Naive thymus-derived CD4-positive, alpha-beta T cell (primary cell): ENCODE measurements at regions not wholly inside any gene's neighbourhood (a gene's known extent, or its start where the extent isn't known, plus 50 kb on each side); places are given as distances from the start of the nearest gene placed in this dataset.

Experiments used
- ATAC-seq: fragments of 150-1000 bp; cut with Tn5 transposase; 2 replicates; pipeline ENCODE4 v1.10.0; 2021; ENCODE audit warnings: mild to moderate bottlenecking, moderate library complexity
- CTCF ChIA-PET: fragments of 350-600 bp; sonication (Branson Sonifier 250); formaldehyde crosslinking; loops from one replicate; lab custom pipeline; 2021; ENCODE audit warnings: antibody characterized with exemption; lab: Charles Lee
- POLR2A ChIA-PET: fragments of 350-600 bp; sonication (Branson Sonifier 250); formaldehyde crosslinking; loops from one replicate; lab custom pipeline; 2021; ENCODE audit warnings: antibody characterized with exemption, inconsistent platforms; lab: Charles Lee
- DNase-seq, 9 donors: peaks; one replicate each; pipeline versions ENCODE4 v3.0.0 to v3.0.0-alpha.2; 2020 to 2022; ENCODE audit warnings: mixed read lengths in 1 of 9
- H3K27ac ChIP-seq: one replicate; pipeline ENCODE4 v1.7.0; 2013; ENCODE audit warnings: mild to moderate bottlenecking, low read depth, low read length, moderate library complexity
- H3K27me3 ChIP-seq, 2 donors: one replicate each; pipeline ENCODE4 v1.7.0; 2013; ENCODE audit warnings: low read length in 2 of 2, mild to moderate bottlenecking in 2 of 2, moderate library complexity in 2 of 2; ENCODE audit not compliant: control insufficient read depth in 2 of 2, insufficient read depth in 2 of 2
- H3K36me3 ChIP-seq, 3 experiments: 1 replicate in 2 of 3; 2 replicates in 1 of 3; pipeline ENCODE4 v1.7.0; 2013; ENCODE audit warnings: low read length in 3 of 3, mild to moderate bottlenecking in 3 of 3, moderate library complexity in 1 of 3; ENCODE audit not compliant: insufficient read depth in 3 of 3, control insufficient read depth in 2 of 3
- H3K4me1 ChIP-seq, 2 donors: one replicate each; pipeline ENCODE4 v1.7.0; 2013; ENCODE audit warnings: low read length in 2 of 2, mild to moderate bottlenecking in 2 of 2, moderate library complexity in 1 of 2; ENCODE audit not compliant: control insufficient read depth in 2 of 2, insufficient read depth in 2 of 2
- H3K4me3 ChIP-seq: 2 replicates; pipeline ENCODE4 v1.7.0; 2013; ENCODE audit warnings: mild to moderate bottlenecking, low read length
- H3K9me3 ChIP-seq, 3 experiments: 1 replicate in 2 of 3; 2 replicates in 1 of 3; pipeline ENCODE4 v1.7.0; 2013; ENCODE audit warnings: low read length in 3 of 3; ENCODE audit not compliant: control insufficient read depth in 2 of 3
- H3K27ac Mint-ChIP-seq, 9 donors: one replicate each; pipeline ENCODE4 v1.8.0; 2020 to 2022; ENCODE audit warnings: mixed read lengths in 9 of 9, mild to moderate bottlenecking in 8 of 9, moderate library complexity in 5 of 9, inconsistent platforms in 2 of 9
- H3K27me3 Mint-ChIP-seq, 5 donors: one replicate each; pipeline ENCODE4 v1.8.0; 2021 to 2022; ENCODE audit warnings: mixed read lengths in 5 of 5, mild to moderate bottlenecking in 1 of 5
- H3K36me3 Mint-ChIP-seq, 5 donors: one replicate each; pipeline ENCODE4 v1.8.0; 2020 to 2022; ENCODE audit warnings: mixed read lengths in 5 of 5, mild to moderate bottlenecking in 3 of 5, inconsistent platforms in 1 of 5
- H3K4me1 Mint-ChIP-seq, 7 donors: one replicate each; pipeline ENCODE4 v1.8.0; 2020 to 2022; ENCODE audit warnings: mixed read lengths in 7 of 7, mild to moderate bottlenecking in 3 of 7, inconsistent platforms in 1 of 7
- H3K4me3 Mint-ChIP-seq, 10 donors: one replicate each; pipeline ENCODE4 v1.8.0; 2020 to 2022; ENCODE audit warnings: mild to moderate bottlenecking in 10 of 10, mixed read lengths in 10 of 10, moderate library complexity in 6 of 10, inconsistent platforms in 2 of 10
- H3K9me3 Mint-ChIP-seq, 11 donors: one replicate each; pipeline ENCODE4 v1.8.0; 2020 to 2022; ENCODE audit warnings: mixed read lengths in 11 of 11, mild to moderate bottlenecking in 4 of 11, inconsistent platforms in 1 of 11, moderate library complexity in 1 of 11
- intact Hi-C, 2 donors: fragments of 100-400 bp; cut with micrococcal nuclease; formaldehyde crosslinking; loops; one replicate each; pipeline ENCODE4 v1.15.1; 2023

DNA sequence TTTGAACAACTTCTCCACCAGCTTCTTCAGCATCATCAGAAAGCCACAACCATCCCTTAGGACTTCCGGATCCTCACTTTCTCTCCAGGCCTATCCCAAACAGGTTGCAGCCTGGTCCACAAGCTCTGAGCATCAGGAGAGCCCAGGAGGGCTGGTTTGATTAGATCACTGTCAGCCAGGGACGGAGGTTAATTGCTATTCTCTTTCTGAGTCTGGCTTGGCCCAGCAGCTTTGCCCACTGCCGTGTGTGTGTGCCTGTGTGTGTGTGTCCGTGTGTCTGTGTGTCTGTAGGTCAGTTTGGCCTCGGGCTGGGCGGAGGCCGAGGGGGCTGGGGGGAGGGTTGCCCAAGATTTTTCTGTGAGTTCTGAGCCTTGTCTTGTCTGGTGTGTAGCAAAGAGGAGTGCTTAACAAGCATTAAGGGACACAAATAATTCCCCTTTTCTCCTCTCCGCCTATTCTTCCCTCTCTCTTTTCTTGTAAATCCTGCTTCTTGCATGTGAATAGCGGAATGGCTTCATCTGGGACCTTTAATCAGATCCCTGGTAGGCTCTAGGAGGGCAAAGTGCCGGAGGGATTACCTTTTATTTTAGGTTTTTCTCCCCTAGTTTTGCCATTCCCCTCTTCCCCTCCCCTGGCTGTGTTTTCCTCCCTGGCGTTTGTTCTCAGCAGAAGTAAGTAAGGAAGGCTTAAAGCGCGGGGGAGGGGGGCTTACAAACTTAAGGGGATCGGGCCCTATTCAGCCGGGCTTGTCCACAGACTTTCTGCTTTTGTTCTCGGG, 138.2 kb upstream of the LHX5 start:
- ChIA-PET POLR2A (no interaction called here), CTCF (no interaction called here)
- peaks cover 0 to 32% (median 11%) of the 10 kb centered on the region in 11 donors for H3K9me3 Mint-ChIP-seq
- H3K4me1 ChIP-seq = no peaks in the 10 kb centered on the region
- no peaks in the 10 kb centered on the region for H3K9me3 ChIP-seq
- no peaks in the 10 kb centered on the region for H3K36me3 ChIP-seq
- H3K27ac ChIP-seq = no peak overlapping the region
- no peak overlapping the region for H3K4me3 ChIP-seq
- intact Hi-C loops = no loop called here
- H3K27me3 ChIP-seq = no peaks in the 10 kb centered on the region
- H3K4me3 Mint-ChIP-seq = no peak overlapping the region
- H3K4me1 Mint-ChIP-seq = peaks cover 0 to 4% (median 0%) of the 10 kb centered on the region in 7 donors
- no peak overlapping the region for H3K27ac Mint-ChIP-seq
- no peak for ATAC-seq
- peaks cover 0 to 12% (median 0%) of the 10 kb centered on the region in 5 donors for H3K36me3 Mint-ChIP-seq
- H3K27me3 Mint-ChIP-seq = peaks cover 42 to 78% (median 65%) of the 10 kb centered on the region in 5 donors
- DNase-seq = no peak

DNA sequence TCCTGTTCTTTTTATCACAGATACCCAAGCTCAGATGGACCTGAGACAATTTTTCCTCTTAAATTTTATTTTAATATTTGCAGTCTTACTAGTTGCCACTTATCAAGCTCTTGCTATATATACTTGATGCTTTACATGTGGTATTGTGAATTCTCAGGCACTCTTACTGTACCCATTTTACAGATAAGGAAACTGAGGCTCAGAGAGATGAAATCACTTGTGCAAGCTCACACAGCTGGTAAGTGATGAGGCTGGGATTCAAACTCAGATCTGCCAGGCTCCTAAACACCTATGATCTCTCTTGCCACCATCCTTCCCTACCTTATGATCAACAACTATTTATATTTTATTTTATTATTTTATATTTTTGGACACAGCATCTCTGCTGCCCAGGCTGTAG, 133.0 kb upstream of the LHX5 start:
- no peak for DNase-seq
- Mint-ChIP-seq H3K27ac (no peak overlapping the region), H3K27me3 (peaks cover 6 to 64% (median 45%) of the 10 kb centered on the region in 5 donors), H3K4me3 (no peak overlapping the region), H3K9me3 (peaks cover 0 to 25% (median 12%) of the 10 kb centered on the region in 11 donors), H3K36me3 (peaks cover 0 to 4% (median 0%) of the 10 kb centered on the region in 5 donors), H3K4me1 (no peaks in the 10 kb centered on the region)
- ChIA-PET POLR2A (no interaction called here), CTCF (no interaction called here)
- H3K27ac ChIP-seq = no peak overlapping the region
- H3K4me3 ChIP-seq = no peak overlapping the region
- no peaks in the 10 kb centered on the region for H3K4me1 ChIP-seq
- no peaks in the 10 kb centered on the region for H3K9me3 ChIP-seq
- peaks cover 0 to 4% of the 10 kb centered on the region in 2 donors for H3K27me3 ChIP-seq
- no peak for ATAC-seq
- intact Hi-C loops = no loop called here
- no peaks in the 10 kb centered on the region for H3K36me3 ChIP-seq

DNA sequence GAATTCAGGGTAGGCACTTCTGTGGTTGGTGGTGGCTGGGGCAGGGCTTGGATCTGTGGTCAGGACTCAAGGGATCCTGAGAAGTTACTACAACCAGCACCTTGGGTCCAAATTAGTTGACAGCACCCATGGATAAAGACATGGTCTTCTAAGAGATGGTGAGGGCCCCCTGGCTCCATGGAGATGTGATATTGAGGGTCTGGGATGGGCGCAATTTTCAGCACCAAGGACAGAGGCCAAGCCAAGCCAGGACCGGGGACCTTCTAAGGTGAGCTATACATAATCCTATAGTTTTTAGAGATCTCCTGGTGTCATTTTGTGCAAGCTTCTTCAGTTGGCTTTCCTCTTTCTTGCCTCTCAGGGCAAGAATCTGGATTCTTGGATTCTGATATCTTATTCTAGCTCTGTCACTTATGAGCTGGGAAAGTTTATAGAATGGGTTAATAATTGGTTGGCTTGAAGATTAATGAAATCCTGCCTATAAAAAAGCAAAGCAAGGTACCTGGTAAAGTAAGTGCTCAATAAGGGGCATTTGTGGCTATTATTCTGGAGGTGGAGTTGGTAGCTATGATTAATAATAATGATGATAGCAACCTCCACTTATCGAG, 130.1 kb upstream of the LHX5 start:
- peaks cover 0 to 4% of the 10 kb centered on the region in 2 donors for H3K27me3 ChIP-seq
- no peaks in the 10 kb centered on the region for H3K4me1 ChIP-seq
- POLR2A ChIA-PET = no interaction called here
- no peak overlapping the region for H3K4me3 ChIP-seq
- no peak overlapping the region for H3K4me3 Mint-ChIP-seq
- no peak for ATAC-seq
- no peak overlapping the region for H3K27ac ChIP-seq
- no peaks in the 10 kb centered on the region for H3K4me1 Mint-ChIP-seq
- H3K9me3 Mint-ChIP-seq = peaks cover 0 to 21% (median 6%) of the 10 kb centered on the region in 11 donors
- intact Hi-C loops = no loop called here
- no peaks in the 10 kb centered on the region for H3K36me3 Mint-ChIP-seq
- peaks cover 0 to 60% (median 39%) of the 10 kb centered on the region in 5 donors for H3K27me3 Mint-ChIP-seq
- no peaks in the 10 kb centered on the region for H3K36me3 ChIP-seq
- H3K27ac Mint-ChIP-seq = no peak overlapping the region
- H3K9me3 ChIP-seq = no peaks in the 10 kb centered on the region
- CTCF ChIA-PET = no interaction called here
- DNase-seq = no peak

DNA sequence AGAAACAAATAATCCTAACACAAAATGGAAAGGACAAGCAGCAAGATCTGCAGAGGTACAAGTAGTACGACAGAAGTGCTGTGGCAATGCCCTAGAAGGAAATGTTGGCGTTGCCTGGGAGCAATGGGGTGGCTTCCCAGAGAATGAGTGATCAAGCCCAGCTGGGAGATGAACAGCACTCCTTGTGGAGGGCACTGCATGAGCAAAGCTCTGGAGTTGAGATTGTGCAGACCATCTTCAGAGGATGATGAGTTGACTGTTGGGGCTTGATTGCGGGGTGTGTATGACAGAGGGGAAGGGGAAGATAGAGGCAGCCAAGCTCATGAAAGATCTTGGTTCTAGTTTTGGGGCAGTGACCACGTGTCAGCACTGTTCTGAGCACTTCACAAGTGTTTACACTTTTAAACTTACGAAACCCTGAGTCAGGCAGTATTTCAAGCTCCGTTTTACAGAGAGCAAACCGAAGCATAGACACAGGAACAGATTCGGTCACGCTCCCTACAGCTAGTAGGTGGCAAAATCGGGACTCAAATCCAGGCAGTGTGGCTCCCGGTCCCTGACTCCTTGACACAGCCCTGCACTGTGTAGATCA, 127.2 kb upstream of the LHX5 start:
- no peak overlapping the region for H3K4me3 Mint-ChIP-seq
- ChIA-PET POLR2A (no interaction called here), CTCF (no interaction called here)
- no peaks in the 10 kb centered on the region for H3K4me1 Mint-ChIP-seq
- H3K27ac Mint-ChIP-seq = peak overlapping the region in 1 of 9 donors; percentile 43
- intact Hi-C loops = no loop called here
- DNase-seq (no peak), ATAC-seq (no peak)
- Histone ChIP-seq H3K36me3 (no peaks in the 10 kb centered on the region), H3K4me3 (no peak overlapping the region), H3K9me3 (no peaks in the 10 kb centered on the region), H3K27ac (no peak overlapping the region), H3K27me3 (peaks cover 0 to 4% of the 10 kb centered on the region in 2 donors), H3K4me1 (no peaks in the 10 kb centered on the region)
- H3K9me3 Mint-ChIP-seq = peaks cover 0 to 20% (median 10%) of the 10 kb centered on the region in 11 donors
- peaks cover 0 to 61% (median 43%) of the 10 kb centered on the region in 5 donors for H3K27me3 Mint-ChIP-seq
- peaks cover 0 to 5% (median 0%) of the 10 kb centered on the region in 5 donors for H3K36me3 Mint-ChIP-seq

DNA sequence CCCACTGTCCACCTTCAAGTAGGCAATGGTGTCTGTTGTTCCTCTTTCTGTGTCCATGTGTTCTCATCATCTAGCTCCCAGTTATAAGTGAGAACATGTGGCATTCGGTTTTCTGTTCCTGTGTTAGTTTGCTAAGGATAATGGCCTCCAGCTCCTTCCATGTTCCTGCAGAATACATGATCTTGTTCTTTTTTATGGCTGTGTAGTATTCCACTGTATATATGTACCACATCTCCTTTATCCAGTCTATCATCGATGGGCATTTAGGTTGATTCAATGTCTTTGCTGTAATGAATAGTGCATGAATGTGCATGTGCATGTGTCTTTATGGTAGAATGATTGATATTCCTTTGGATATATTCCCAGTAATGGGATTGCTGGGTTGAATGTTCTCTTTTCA, 123.3 kb upstream of the LHX5 start:
- Histone ChIP-seq H3K27ac (no peak overlapping the region), H3K9me3 (no peaks in the 10 kb centered on the region), H3K36me3 (no peaks in the 10 kb centered on the region), H3K4me1 (no peaks in the 10 kb centered on the region), H3K4me3 (no peak overlapping the region), H3K27me3 (peaks cover 0 to 1% of the 10 kb centered on the region in 2 donors)
- no peak overlapping the region for H3K4me3 Mint-ChIP-seq
- peaks cover 3 to 30% (median 8%) of the 10 kb centered on the region in 11 donors for H3K9me3 Mint-ChIP-seq
- no peak overlapping the region for H3K27ac Mint-ChIP-seq
- intact Hi-C loops = no loop called here
- no peak for ATAC-seq
- CTCF ChIA-PET = no interaction called here
- no peak for DNase-seq
- H3K36me3 Mint-ChIP-seq = peaks cover 0 to 5% (median 1%) of the 10 kb centered on the region in 5 donors
- peaks cover 17 to 67% (median 39%) of the 10 kb centered on the region in 5 donors for H3K27me3 Mint-ChIP-seq
- POLR2A ChIA-PET = no interaction called here
- peaks cover 0 to 13% (median 8%) of the 10 kb centered on the region in 7 donors for H3K4me1 Mint-ChIP-seq

DNA sequence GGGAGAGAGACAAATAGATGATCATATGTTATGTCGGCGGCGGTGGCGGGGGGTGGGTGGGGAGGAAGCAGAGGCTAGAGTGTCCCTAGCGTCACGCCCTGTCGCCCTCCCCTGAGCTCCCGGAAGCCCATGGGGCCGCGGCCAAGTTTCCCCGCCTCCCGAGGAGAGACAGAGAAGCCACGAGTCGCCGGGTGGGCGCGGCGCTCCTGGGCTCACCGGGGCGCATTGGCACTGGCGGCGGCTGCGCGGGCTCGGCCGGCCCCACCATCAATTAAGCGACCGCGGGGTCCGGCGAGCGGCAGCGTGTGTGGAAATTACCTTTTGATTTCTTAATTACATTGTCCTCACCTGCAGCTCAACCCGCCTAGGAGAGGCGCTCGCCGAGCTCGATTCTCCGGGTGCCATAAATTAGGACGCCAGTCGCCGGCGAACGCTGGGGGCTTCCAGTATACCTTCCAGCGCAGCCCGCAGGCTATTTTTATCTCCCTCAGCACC, 119.9 kb upstream of the LHX5 start:
- Mint-ChIP-seq H3K4me3 (peak overlapping the region in 7 of 10 donors; percentile 10 to 70 (median 45)), H3K36me3 (peaks cover 0 to 11% (median 1%) of the 10 kb centered on the region in 5 donors), H3K4me1 (peaks cover 0 to 13% (median 8%) of the 10 kb centered on the region in 7 donors), H3K27ac (no peak overlapping the region), H3K27me3 (peaks cover 17 to 81% (median 59%) of the 10 kb centered on the region in 5 donors), H3K9me3 (peaks cover 3 to 54% (median 16%) of the 10 kb centered on the region in 11 donors)
- ChIA-PET POLR2A (no interaction called here), CTCF (no interaction called here)
- Histone ChIP-seq H3K27ac (no peak overlapping the region), H3K9me3 (no peaks in the 10 kb centered on the region), H3K36me3 (no peaks in the 10 kb centered on the region), H3K4me1 (no peaks in the 10 kb centered on the region), H3K27me3 (peaks cover 0 to 5% of the 10 kb centered on the region in 2 donors), H3K4me3 (no peak overlapping the region)
- intact Hi-C loops = no loop called here
- DNase-seq = no peak
- ATAC-seq = no peak
